ENCODE measurements at regions not wholly inside any gene's neighbourhood (a gene's known extent, or its start where the extent isn't known, plus 50 kb on each side); places are given as distances from the start of the nearest gene placed in this dataset.

DNA sequence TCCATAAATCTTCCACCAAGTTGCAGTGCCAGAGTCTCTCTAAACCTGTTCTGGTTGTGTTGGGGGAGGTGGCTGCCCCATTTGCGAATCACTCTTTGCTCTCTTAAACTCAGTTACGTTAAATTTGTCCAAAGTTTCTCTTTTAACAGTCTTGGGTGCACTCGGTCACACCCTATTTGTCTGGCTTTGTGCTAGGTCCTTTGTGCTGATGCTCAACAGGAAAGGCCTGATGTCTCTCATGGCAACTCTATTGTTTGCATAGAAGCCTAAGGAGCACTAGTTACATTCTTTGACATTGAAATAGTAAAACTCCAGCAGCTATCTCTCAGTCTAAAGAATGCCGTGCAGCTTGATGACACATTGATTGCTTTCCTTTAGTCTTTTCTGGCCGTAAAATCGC is 105.1 kb downstream of the TRMT11 start:
- Histone ChIP-seq H3K4me1 (no peaks in the 10 kb centered on the region; the same call in 1 of the 2 replicates), H3K9me3 (no peaks in the 10 kb centered on the region), H3K4me3 (ENCODE audit: low read depth, low read length) (no peak overlapping the region), H3K27me3 (replicated peaks; ENCODE audit: control insufficient read depth, insufficient read depth, low read length) (no peaks in the 10 kb centered on the region), H3K36me3 (ENCODE audit: control insufficient read depth, insufficient read depth, low read length) (no peaks in the 10 kb centered on the region)
- CTCF ChIA-PET = interaction anchor here (1.5 kb wide), 1 partner anchor 96 kb away, joined by 3 read pairs; no protein-coding TSS in a partner anchor
- Mint-ChIP-seq H3K4me3 (ENCODE audit: unreplicated experiment) (no peak overlapping the region), H3K9me3 (ENCODE audit: unreplicated experiment) (peaks cover 10% of the 10 kb centered on the region), H3K27me3 (ENCODE audit: insufficient read depth, unreplicated experiment) (no peaks in the 10 kb centered on the region), H3K4me1 (ENCODE audit: low read depth, unreplicated experiment) (peaks cover 18% of the 10 kb centered on the region), H3K27ac (ENCODE audit: unreplicated experiment) (peak overlapping the region; percentile 51), H3K36me3 (ENCODE audit: insufficient read depth, unreplicated experiment) (no peaks in the 10 kb centered on the region)
- TF ChIP-seq, protein P1, sequence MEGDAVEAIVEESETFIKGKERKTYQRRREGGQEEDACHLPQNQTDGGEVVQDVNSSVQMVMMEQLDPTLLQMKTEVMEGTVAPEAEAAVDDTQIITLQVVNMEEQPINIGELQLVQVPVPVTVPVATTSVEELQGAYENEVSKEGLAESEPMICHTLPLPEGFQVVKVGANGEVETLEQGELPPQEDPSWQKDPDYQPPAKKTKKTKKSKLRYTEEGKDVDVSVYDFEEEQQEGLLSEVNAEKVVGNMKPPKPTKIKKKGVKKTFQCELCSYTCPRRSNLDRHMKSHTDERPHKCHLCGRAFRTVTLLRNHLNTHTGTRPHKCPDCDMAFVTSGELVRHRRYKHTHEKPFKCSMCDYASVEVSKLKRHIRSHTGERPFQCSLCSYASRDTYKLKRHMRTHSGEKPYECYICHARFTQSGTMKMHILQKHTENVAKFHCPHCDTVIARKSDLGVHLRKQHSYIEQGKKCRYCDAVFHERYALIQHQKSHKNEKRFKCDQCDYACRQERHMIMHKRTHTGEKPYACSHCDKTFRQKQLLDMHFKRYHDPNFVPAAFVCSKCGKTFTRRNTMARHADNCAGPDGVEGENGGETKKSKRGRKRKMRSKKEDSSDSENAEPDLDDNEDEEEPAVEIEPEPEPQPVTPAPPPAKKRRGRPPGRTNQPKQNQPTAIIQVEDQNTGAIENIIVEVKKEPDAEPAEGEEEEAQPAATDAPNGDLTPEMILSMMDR (IDR thresholded peaks at IDR 0.05; ENCODE audit: insufficient read depth in 1 of 2, low read depth in 1 of 2, low read length in 1 of 2, severe bottlenecking in 1 of 2, unreplicated experiment in 1 of 2) = no peak
- BruUV-seq (replicated peaks) = no TSS peak
- POLR2A ChIA-PET = no interaction called here
- peak in 1 of 2 experiments; percentile 4 for DNase-seq
- intact Hi-C loops (cut with micrococcal nuclease; ENCODE audit: unreplicated experiment) = loop anchor here (1.0 kb wide), 1 partner anchor 14 kb away; no protein-coding TSS in a partner anchor

GRCh38 chr6:126093108-126093507 is 106.8 kb downstream of the TRMT11 start:
- no peak overlapping the region for H3K4me3 Mint-ChIP-seq (ENCODE audit: unreplicated experiment)

DNA sequence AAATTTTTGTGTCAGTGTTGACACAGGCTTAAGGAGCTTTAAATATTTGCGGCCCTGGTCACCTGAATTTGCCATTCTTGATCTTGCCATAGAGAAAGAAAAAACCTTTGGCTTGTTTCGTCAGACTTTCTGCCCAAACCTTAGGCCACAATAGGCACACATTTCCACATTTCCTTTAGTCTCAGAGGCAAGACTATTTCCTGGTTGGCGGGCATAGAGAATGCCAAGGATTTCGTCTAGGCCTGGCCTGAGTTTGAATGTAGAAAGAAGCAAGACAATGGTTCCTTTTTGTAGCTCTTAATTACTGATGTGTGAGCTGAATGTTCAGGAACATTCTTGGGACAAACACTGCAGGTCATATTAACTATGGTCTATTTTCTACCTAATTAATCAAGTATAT is 108.1 kb downstream of the TRMT11 start:
- Mint-ChIP-seq H3K36me3 (ENCODE audit: insufficient read depth, unreplicated experiment) (no peaks in the 10 kb centered on the region), H3K4me3 (ENCODE audit: unreplicated experiment) (no peak overlapping the region), H3K4me1 (ENCODE audit: low read depth, unreplicated experiment) (peaks cover 18% of the 10 kb centered on the region), H3K9me3 (ENCODE audit: unreplicated experiment) (peaks cover 10% of the 10 kb centered on the region), H3K27me3 (ENCODE audit: insufficient read depth, unreplicated experiment) (no peaks in the 10 kb centered on the region), H3K27ac (ENCODE audit: unreplicated experiment) (no peak overlapping the region)
- Histone ChIP-seq H3K4me1 (no peaks in the 10 kb centered on the region; the same call in 1 of the 2 replicates), H3K4me3 (ENCODE audit: low read depth, low read length) (no peak overlapping the region), H3K9me3 (no peaks in the 10 kb centered on the region), H3K36me3 (ENCODE audit: control insufficient read depth, insufficient read depth, low read length) (no peaks in the 10 kb centered on the region), H3K27me3 (replicated peaks; ENCODE audit: control insufficient read depth, insufficient read depth, low read length) (no peaks in the 10 kb centered on the region)
- TF ChIP-seq, protein P1 (IDR thresholded peaks at IDR 0.05; ENCODE audit: insufficient read depth in 1 of 2, low read depth in 1 of 2, low read length in 1 of 2, severe bottlenecking in 1 of 2, unreplicated experiment in 1 of 2) = no peak
- intact Hi-C loops (cut with micrococcal nuclease; ENCODE audit: unreplicated experiment) = no loop called here
- ChIA-PET CTCF (interaction anchor here (1.6 kb wide), 1 partner anchor 18 kb away, joined by 6 read pairs; no protein-coding TSS in a partner anchor), POLR2A (no interaction called here)
- BruUV-seq (replicated peaks) = no TSS peak
- DNase-seq = peak in 1 of 2 experiments; percentile 4

More at GRCh38 chr6:126093108-126093507, 106.8 kb downstream of the TRMT11 start:
- ChIA-PET CTCF (interaction anchor here (1.6 kb wide), 1 partner anchor 19 kb away, joined by 6 read pairs; no protein-coding TSS in a partner anchor), POLR2A (no interaction called here)
- Mint-ChIP-seq H3K9me3 (ENCODE audit: unreplicated experiment) (peaks cover 10% of the 10 kb centered on the region), H3K36me3 (ENCODE audit: insufficient read depth, unreplicated experiment) (no peaks in the 10 kb centered on the region), H3K27ac (ENCODE audit: unreplicated experiment) (no peak overlapping the region), H3K4me1 (ENCODE audit: low read depth, unreplicated experiment) (peaks cover 18% of the 10 kb centered on the region), H3K27me3 (ENCODE audit: insufficient read depth, unreplicated experiment) (no peaks in the 10 kb centered on the region)
- Histone ChIP-seq H3K36me3 (ENCODE audit: control insufficient read depth, insufficient read depth, low read length) (no peaks in the 10 kb centered on the region), H3K9me3 (no peaks in the 10 kb centered on the region), H3K4me1 (no peaks in the 10 kb centered on the region; the same call in 1 of the 2 replicates), H3K4me3 (ENCODE audit: low read depth, low read length) (no peak overlapping the region), H3K27me3 (replicated peaks; ENCODE audit: control insufficient read depth, insufficient read depth, low read length) (no peaks in the 10 kb centered on the region)
- intact Hi-C loops (cut with micrococcal nuclease; ENCODE audit: unreplicated experiment) = no loop called here
- no TSS peak for BruUV-seq (replicated peaks)
- TF ChIP-seq, protein P1 (IDR thresholded peaks at IDR 0.05; ENCODE audit: insufficient read depth in 1 of 2, low read depth in 1 of 2, low read length in 1 of 2, severe bottlenecking in 1 of 2, unreplicated experiment in 1 of 2) = no peak
- no peak for DNase-seq

Data from Caco-2 (cell line).